CD4-positive, alpha-beta T cell treated with Interleukin-17A for 1 hour (primary cell): ENCODE measurements at regions not wholly inside any gene's neighbourhood (a gene's known extent, or its start where the extent isn't known, plus 50 kb on each side); places are given as distances from the start of the nearest gene placed in this dataset.
A peak's percentile ranks its signal among the peaks of the same experiment; 100 is the strongest.

Source experiments
- DNase-seq: peaks from one replicate; pipeline ENCODE4 v3.0.0-alpha.2; 2020

DNA sequence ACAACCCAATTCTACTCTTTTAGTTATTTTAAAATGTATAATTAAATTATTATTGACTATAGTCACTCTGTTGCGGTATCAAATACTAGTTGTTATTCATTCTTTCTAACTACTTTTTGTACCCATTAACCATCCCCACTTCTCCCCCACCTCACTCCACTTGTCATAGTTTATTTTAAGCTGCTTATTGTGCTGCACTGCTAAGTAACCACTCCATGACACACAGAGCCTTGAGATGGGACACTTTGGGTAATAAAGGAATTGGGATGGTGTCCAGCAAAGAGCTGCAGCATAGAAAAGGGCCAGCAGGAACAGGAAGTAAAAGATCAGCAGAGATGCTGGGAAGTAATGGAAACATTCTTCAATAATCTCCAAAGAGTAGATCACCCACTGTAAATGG lies 123.0 kb downstream of the RPS29 start:
- no peak for DNase-seq

DNA sequence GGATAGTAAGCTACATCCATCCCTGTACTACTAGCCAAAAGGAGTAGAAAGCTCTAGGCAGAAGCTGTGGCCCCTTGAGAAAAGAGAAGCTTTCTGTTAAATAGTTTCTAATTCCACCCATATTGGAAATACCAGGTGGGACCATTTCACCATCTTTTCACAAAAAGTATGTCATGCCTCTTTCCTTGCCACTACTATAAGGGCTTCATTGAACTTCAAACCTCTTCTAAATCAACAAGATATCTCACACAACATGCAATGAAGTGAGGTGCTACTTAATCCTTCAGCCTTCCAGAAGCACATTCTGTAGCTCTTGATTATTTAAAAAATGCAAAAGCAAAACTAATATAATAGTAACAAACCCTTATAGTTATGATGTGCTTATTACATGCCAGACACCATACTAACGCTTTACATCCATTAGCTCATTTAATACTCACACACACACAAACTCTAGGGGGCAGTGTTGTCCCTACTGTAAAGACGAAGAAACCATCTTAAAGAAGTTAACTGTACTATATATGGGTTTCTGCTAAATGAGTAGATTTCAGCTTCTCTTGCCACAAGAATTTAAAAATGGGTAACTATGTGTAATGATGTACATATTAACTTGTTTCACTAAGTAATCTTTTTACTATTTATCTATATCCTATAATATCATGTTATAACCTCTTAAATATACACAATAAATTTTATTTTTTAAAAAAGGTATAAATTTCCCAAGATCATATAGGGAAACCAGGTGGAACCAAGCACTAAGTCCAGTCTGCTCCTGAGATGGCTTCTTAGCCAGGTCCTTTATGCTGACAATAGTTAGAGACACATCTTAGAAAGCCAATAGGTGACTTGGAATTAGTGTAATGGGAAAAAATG lies 124.4 kb downstream of the RPS29 start:
- peak; percentile 82 for DNase-seq

DNA sequence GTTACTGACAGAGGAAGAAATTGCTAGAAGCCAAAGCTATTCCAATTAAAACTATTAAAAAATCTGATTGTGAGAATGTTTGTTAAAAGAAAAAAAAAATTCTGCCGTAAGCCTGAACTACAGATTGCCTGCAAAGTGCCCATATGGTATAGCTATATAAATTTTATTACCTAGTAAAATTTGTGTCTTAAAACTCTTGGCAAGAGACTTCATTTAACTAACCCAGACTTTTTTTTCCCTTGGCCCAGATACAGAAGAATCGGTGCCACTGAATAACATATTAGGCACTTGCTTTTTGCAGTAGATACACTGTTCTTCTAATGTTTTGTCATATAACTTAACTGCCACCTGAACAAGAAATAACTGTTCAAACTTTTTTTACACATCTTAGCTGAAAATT lies 125.5 kb downstream of the RPS29 start:
- no peak for DNase-seq

DNA sequence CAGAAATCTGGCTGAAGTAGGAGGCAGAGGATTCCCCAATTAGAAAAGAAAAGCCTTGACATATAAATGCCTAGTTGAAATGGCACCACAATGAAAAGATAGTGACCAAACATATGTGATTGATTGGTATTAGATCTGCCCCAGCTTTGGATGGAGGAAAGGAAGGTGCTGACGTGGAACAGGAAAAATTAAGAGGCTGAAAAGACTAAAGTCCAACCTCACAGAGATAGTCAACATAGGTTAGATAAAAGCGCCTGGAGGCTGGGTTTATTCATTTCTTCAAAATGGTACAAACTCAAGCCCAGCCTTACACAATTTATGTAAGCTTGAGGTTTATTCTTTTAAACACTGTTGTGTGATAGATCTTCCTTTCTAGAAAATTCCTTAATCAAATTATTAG lies 129.6 kb downstream of the RPS29 start:
- no peak for DNase-seq

DNA sequence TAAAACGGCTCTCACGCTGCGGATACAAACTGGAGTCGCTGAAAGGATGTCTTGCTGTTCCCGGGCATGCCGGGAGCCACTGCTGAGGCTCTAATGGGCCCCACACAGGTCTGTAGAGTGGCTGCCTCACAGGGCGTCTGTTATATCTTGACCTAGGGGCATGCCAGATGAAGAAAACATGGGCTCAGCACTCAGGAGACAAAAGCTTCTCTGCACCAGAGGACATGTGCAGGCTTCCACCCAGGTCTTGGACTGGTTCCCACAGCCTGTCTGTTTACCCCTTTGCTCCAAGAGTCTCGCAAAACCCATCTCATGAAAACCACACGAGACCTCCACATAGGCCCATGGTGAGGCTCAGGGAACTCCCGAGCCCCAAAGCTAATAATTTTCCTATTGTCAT lies 134.2 kb downstream of the RPS29 start:
- no peak for DNase-seq

DNA sequence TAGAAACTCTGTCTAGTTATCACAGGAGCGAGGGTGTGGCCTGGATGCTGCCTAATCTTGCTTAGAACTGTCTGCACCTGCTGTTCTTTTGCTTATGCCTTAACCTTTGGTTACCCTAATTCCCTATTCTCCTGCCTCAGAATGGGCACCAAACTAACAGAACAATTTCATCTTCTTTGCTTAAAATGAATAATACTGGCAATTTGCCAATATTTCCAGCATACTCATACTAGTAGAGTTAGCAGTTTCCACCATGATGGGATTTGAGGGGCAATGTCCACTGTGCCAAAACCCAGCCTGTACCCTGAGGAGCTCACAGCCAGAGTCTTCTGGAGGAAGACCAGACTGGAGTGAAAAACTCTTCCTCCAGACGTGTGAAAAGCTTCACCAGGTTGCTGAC lies 136.4 kb downstream of the RPS29 start:
- DNase-seq, result no peak

DNA sequence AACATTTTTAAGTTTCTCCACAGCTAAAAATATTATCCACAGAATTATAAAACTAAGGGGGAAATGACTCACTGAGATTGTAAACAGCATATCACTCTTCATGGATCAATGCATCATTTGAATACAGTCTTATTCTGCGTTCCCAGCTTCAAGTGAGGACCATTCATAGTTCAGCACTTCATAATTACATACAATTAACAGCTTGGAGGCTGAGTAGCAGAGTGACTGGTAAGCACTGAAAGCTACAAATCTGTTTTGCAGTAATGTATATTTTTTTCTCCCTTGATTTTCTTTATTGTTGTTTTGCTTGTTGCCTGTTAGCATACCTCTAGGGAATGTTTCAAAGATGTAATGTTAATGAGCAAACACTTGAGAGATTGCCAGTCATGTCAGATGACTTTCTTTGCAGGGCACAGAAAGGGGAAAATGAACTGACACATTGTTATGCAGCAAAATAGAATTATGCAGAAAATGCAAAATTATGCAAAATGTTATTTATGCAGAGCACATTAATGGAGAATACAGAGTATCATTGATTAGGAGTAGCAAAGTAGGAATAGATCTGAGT lies 138.6 kb downstream of the RPS29 start:
- no peak for DNase-seq

DNA sequence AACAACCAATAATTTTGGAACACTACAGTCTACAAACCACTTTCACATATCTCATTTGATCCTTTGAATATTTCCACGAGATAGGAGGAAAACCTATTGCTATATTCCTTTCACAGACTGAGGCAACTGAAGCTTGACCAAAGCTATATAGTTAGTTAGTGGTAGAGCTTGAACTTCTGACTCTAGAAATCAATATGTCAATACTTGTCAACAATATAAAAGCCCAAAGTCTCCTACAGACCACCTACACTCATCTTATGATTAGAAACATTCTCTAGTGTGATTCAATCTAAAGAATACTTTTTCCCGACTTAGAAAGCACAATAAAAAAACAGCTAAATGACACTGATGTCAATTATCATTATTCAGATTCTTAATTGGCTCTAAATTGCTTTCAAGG lies 139.4 kb downstream of the RPS29 start:
- no peak for DNase-seq

DNA sequence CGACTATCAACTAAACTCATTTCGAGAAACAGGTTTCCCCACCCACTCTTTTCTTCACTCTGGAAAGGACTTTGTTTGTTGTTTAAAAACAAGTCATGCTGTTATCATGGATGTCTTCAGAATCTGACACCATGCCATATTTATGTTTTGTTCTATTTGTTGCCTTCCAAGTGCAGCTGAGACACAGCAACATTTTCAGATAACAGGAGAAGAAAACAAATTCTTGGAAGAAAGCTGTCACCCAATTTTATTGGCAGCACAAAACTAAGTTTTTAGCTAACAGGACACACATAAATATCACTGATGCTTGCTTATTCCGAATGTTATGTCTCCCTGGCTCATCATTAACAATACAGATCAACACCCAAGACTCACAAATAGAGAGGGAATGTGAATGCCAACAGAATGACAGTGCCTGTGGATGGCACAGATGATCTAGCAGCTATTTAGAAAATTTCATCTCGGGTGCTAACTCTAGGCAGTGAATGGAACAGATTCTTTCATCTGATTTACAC lies 147.9 kb downstream of the RPS29 start:
- DNase-seq, result no peak

DNA sequence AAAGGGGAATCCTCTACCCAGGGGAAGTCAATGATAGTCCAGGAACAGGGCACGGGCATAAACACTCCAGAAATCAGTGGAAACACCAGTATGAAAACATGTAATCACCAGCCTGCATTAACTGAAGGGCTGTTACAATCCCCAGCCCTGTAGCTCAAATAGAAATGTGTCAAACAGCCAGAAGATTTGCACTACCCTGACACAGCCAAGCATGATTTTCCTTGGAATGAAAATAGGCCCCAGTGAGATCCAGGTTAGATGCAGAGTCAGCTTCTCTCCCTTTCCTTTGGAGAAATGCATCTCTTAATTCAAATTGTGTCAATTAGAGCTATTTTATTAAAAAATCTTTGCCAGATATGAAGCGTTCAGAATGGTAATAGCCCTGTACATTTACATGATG lies 158.1 kb downstream of the RPS29 start:
- no peak for DNase-seq

DNA sequence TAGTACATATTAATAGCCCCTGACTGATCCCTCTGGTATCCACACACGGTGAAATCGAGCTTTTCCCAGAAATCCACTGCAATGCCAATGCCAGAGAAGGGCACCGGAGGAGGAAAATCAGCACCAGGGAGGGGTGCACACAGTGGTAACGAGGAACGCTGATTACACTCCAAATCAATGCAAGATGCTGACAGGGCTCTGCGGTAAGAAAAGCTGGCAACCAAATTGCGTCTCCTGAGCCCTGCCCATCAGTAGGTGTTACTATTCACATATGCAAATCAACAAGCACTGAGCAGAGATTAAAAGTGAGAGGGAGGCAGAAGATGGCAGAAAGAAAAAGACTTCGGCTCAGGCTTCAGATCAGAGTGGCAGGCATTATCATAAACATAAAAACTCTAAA lies 159.1 kb downstream of the RPS29 start:
- DNase-seq, result no peak

DNA sequence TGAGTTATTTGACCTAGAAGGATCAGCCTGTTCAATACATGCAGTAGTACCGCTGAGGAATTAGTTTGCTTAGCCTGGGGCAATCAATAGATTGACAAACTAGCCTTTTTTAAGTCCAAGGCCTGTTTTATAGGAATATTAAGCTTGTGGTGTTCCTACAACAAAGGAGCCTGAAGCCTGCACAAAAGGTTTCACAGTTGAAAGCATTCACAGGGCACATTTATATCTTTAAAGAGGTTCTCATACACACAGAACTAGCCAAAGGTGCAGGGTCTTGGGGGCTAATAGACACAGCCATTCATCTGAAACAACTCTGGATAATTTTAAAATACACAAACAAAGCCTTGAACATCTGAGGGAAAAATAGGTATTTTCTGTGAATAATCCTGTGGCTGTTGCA lies 160.3 kb downstream of the RPS29 start:
- DNase-seq, result no peak

DNA sequence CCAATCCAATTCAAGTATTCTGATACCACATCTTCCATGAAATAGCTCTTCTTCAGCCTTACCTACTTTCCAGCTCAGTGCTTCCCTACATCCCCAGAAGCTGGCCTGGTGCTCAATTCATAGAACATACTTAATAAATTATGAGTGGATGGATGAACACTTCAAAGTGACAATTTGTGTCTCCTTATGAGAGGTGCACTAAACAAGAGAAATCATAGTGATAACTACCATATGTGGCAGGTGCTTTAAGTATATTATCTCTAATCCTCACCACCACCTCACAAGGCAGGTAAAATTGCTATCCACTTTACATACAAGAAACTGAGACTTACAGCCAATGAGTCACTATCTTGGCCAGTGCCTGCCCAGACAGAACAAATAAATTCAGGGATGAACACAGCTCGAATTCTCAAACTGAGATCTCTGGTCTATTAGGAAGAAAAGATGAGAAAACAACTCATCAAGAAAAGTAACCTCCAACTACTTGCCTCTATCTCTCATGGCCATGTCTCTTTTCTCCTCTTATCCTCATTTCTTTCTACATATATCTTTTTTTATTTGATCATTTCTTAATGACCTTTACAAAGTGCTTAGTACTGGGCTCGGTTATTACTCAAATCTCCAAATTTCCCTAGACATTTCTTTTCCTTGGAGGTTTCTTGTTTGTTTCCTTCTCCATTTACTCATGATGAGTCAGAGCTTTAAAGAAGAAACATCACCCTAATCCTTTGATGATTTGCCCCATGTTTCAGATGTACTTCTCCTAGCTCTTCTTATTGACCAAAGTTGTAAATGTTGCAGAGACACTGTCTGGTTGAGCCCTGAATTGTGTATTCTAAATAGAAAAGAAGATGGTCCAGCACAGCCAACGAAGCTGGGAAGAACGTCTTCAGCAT lies 161.5 kb downstream of the RPS29 start:
- DNase-seq, result no peak

DNA sequence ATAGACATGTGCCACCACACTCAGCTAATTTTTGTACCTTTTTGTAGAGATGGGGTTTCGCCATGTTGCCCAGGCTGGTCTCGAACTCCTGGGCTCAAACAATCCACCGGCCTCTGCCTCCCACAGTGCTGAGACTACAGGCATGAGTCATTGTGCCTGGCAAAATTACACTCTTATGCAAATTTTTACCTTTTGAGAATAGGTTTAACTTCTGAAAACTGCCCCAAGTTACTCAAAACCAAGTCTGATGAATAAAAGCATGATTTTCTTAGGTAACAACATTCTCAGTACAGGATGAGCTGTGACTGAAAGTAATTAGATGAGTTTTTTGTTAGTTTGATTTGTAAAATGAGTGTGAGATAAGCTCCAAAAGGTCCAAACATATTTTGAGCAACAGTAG lies 166.0 kb downstream of the RPS29 start:
- no peak for DNase-seq

DNA sequence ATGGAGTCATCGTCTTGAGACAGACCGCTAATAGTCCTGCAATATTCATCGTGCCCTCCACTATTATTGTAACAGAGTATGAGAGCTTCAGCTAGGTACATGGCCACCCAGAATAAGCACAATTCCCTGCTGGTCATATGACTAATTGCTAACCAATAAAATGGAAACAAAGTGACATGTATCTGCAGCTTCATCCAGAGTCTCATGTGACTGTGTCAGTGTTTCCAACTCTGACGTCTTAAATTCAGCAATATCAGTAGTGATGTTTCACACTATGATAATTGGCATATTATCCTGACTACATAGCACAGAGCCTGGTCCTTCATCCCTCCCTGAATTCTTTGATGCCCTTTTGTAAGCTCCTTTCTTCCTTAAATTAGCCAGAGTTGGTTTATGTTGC lies 167.4 kb downstream of the RPS29 start:
- no peak for DNase-seq

DNA sequence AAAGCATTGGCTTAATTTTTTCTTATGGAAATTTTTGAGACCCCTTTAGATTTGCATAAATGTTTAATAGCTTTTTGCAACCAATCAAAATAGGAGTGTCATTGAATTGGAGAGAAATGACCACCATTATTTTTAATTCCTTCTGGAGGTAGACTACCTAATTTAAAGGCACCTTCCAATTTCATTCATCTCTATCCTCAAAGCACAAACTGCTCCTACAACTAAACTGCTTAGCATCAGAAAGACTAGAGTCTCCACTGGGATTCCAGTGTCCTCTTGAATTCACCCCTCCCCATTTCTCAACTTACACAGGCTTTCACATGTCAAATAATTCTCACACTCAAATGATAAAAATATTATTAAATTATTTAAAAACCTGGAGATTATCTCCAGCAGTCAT lies 168.4 kb downstream of the RPS29 start:
- no peak for DNase-seq

DNA sequence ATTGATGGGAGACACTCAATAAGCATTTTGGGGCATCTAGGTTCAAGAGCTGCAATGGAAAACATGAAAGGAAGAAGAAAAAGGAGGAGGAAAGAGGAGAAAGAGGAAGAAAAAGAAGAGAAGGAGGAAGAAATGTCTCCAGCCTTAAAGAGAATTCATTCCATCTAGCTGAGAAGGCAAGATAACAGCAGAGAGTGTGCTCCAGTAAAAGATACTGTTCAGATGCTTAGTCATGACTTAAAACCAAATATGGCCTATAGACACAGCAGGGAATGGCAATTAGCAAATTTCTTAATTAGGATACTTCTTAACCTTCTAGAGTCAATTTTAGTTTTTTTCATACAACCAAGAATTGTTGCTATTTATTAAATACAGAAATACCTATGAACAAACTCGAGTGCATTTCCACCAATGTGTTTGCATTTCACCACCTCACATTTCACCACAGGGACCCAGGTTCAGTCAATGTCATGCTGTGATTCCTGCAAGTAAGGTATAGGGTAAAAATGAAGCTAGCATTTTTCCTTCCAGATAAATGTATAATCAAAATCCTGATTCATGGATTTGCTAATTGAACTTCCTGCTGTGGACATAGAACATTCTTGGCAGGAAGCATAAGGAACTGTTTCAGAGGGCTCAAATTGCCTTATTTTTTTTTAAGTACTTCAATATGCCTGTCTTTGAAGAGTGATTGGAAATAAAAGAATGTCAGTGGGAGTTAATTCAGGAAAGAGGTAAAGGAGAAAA lies 177.8 kb downstream of the RPS29 start:
- DNase-seq, result no peak

DNA sequence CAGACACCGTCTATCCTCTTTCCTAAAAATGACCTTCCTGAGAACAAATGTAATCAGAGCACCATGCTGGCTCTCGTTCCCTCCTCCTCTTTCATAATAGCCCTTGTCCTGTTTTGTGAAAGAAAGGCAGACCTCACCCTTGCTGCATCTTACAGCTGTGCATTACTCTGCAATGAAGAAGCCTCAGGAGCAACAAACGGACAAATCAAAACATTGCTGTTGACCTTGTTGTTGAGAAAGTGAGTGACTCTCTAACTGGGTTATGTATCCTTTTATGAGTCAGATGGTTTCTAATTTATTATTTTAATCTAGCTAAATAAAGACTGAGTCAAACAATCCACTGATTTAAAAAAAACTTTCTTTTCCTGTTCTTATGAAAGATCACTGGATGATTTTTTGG lies 180.9 kb downstream of the RPS29 start:
- no peak for DNase-seq

DNA sequence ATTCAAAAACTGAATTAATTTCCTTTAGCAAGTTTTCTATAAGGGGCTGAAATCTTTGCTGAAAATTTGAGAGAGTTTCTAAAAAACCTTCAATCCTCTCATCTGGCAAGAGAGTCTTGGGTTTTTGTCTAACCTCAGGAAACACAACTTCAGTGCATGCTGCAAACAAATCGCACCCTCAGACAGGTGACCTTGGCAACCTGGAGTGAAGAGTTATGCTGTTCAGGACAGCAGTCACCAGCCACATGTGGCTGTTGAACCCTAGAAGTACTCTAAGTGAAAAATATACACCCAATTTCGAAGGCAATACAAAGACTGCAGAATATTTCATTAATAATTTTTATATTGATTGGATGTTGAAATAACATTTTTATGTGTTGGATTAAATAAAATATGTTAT lies 184.8 kb downstream of the RPS29 start:
- no peak for DNase-seq

DNA sequence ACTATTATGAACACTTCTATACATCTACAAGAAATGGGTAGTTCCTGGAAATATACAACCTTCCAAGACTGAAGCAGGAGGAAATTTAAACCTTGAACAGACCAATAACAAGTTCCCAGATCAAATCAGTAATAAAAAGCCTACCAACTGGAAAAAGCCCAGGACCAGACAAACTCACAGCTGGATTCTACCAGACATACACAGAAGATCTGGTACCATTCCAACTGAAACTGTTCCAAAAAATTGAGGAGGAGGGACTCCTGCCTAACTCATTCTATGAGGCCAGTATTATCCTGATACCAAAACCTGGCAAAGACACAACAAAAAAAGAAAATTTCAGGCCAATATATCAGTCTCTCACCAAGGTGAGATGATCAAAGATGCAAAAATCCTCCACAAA lies 189.4 kb downstream of the RPS29 start:
- DNase-seq, result no peak

DNA sequence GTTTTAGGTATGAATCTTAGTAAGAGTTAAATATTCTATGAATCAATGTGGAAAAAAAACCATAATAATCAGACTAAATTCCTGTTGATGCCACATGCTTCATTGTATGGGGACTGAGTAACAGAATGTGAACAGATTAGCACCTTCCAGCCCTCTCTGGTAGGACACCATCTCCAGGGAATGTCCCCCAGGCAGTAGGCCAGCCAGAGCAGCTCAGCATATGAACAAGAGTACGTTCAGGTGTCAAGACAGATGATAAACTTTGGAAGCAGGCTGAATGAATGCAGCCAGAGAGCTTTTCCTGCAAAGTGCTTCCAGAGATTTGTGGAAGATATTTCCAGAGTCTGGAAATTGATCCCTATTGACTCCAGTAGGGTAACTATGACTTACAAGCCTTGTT lies 204.4 kb downstream of the RPS29 start:
- no peak for DNase-seq

DNA sequence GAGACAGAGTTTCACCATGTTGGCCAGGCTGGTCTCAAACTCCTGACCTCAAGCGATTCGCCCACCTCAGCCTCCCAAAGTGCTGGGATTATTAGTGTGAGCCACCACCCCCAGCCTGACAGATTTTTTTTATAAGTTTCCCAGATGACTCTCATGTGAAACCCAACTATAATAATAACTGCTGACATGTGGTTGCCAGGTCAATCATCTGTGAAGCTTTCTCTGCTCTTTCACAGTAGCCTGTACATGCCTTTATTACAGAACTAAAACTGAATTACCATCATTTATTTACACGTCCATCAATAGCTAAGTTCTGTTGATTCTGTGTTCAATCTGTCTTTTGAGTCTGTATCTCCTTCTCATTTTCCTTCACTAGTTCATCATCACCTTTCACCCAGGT lies 218.5 kb downstream of the RPS29 start:
- DNase-seq, result no peak

DNA sequence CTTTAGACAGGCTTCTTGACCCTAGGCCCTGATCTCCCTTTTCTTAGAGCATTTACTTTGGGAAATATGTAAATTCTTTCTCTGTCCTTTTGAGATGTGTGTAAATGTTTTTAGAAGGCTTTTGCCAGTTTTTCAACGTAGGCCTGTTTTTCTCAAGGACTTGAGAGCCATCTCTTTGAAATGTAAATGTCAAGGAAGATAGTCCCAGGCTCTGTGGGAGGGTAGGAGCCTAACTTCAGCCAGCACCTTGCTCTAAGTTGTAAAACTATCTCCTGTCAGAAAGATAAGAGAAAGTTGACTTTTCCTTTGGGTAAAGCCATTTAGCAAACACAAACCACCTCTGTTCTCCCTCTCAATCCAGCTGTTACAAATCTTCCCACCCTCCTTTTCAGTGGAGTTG lies 219.8 kb downstream of the RPS29 start:
- DNase-seq, result no peak
